Neuronal stem cell (in vitro differentiated cells): ENCODE measurements at regions not wholly inside any gene's neighbourhood (a gene's known extent, or its start where the extent isn't known, plus 50 kb on each side); places are given as distances from the start of the nearest gene placed in this dataset.

Experiments used
- DNase-seq: peaks from one replicate; pipeline ENCODE4 v3.0.0-alpha.2; 2013; ENCODE audit warnings: low spot score
- H2AFZ ChIP-seq: one replicate; pipeline ENCODE4 v1.6.1; 2013; ENCODE audit warnings: mild to moderate bottlenecking, low read length, inconsistent platforms
- H2AK5ac ChIP-seq: 2 replicates; pipeline ENCODE4 v1.6.1; 2013; ENCODE audit warnings: low read depth, mild to moderate bottlenecking, inconsistent platforms, low read length, moderate library complexity, mixed read lengths
- H2BK120ac ChIP-seq: 2 replicates; pipeline ENCODE4 v1.6.1; 2013; ENCODE audit warnings: low read depth, mild to moderate bottlenecking, inconsistent platforms, low read length, moderate library complexity, mixed read lengths
- H2BK12ac ChIP-seq: one replicate; pipeline ENCODE4 v1.6.1; 2013; ENCODE audit warnings: low read length, inconsistent platforms
- H2BK15ac ChIP-seq: 2 replicates; pipeline ENCODE4 v1.6.1; 2013; ENCODE audit warnings: mild to moderate bottlenecking, low read length, inconsistent platforms, mixed read lengths
- H2BK5ac ChIP-seq: one replicate; pipeline ENCODE4 v1.6.1; 2013; ENCODE audit warnings: inconsistent platforms, mild to moderate bottlenecking, low read length, moderate library complexity
- H3K14ac ChIP-seq: one replicate; pipeline ENCODE4 v1.6.1; 2013; ENCODE audit warnings: low read length, inconsistent platforms
- H3K18ac ChIP-seq: 2 replicates; pipeline ENCODE4 v1.6.1; 2013; ENCODE audit warnings: low read length, inconsistent platforms
- H3K23ac ChIP-seq: 2 replicates; pipeline ENCODE4 v1.6.1; 2013; ENCODE audit warnings: low read depth, mild to moderate bottlenecking, mixed read lengths, low read length, inconsistent platforms; ENCODE audit not compliant: poor library complexity
- H3K27ac ChIP-seq: replicated peaks from 3 replicates; pipeline ENCODE4 v1.5.1; 2013; ENCODE audit warnings: low read length, inconsistent platforms
- H3K27me3 ChIP-seq, 3 experiments: 2 replicates each; pipeline ENCODE4 v1.6.1; 2013; ENCODE audit warnings: low read length in 3 of 3, mild to moderate bottlenecking in 2 of 3, inconsistent platforms in 1 of 3, low read depth in 1 of 3, mixed read lengths in 1 of 3, moderate library complexity in 1 of 3; ENCODE audit not compliant: control insufficient read depth in 3 of 3, insufficient read depth in 3 of 3
- H3K36me3 ChIP-seq, 2 donors: replicated peaks in 1 of 2; 2 replicates each; pipeline ENCODE4 v1.6.1; 2013; ENCODE audit warnings: low read length in 2 of 2; ENCODE audit not compliant: control insufficient read depth in 2 of 2, insufficient read depth in 2 of 2
- H3K4ac ChIP-seq: 2 replicates; pipeline ENCODE4 v1.6.1; 2013; ENCODE audit warnings: inconsistent platforms, mild to moderate bottlenecking, low read length, moderate library complexity
- H3K4me1 ChIP-seq, 2 donors: 1 replicate in 1 of 2; 2 replicates in 1 of 2; pipeline ENCODE4 v1.6.1; 2013; ENCODE audit warnings: low read length in 2 of 2, low read depth in 1 of 2; ENCODE audit not compliant: control insufficient read depth in 2 of 2, insufficient read depth in 1 of 2
- H3K4me2 ChIP-seq: one replicate; pipeline ENCODE4 v1.6.1; 2013; ENCODE audit warnings: mild to moderate bottlenecking, low read length, inconsistent platforms; ENCODE audit not compliant: insufficient read depth, poor library complexity, severe bottlenecking
- H3K4me3 ChIP-seq, 2 donors: 2 replicates each; pipeline ENCODE4 v1.5.1; 2013; ENCODE audit warnings: low read length in 2 of 2, mild to moderate bottlenecking in 2 of 2, inconsistent platforms in 1 of 2, moderate library complexity in 1 of 2
- H3K79me1 ChIP-seq: one replicate; pipeline ENCODE4 v1.6.1; 2013; ENCODE audit warnings: low read depth, mild to moderate bottlenecking, inconsistent platforms, low read length, moderate library complexity
- H3K9ac ChIP-seq: one replicate; pipeline ENCODE4 v1.6.1; 2013; ENCODE audit warnings: mild to moderate bottlenecking, low read depth, low read length, inconsistent platforms; ENCODE audit not compliant: poor library complexity
- H3K9me3 ChIP-seq, 2 donors: replicated peaks in 1 of 2; 2 replicates each; pipeline versions ENCODE3 to v1.6.1; 2013; ENCODE audit warnings: low read length in 2 of 2, mild to moderate bottlenecking in 2 of 2, inconsistent platforms in 1 of 2, low read depth in 1 of 2, mixed read lengths in 1 of 2, moderate library complexity in 1 of 2; ENCODE audit not compliant: control insufficient read depth in 2 of 2, insufficient read depth in 1 of 2
- H4K8ac ChIP-seq: one replicate; pipeline ENCODE4 v1.6.1; 2013; ENCODE audit warnings: low read depth, mild to moderate bottlenecking, inconsistent platforms, low read length, moderate library complexity
- H4K91ac ChIP-seq: one replicate; pipeline ENCODE4 v1.6.1; 2013; ENCODE audit warnings: low read length, low read depth, mild to moderate bottlenecking, inconsistent platforms; ENCODE audit not compliant: poor library complexity
- WGBS, 2 donors: extraction: QIAGEN DNeasy Blood & Tissue Kit; methylation state at CpG; one replicate each; pipeline ENCODE4 v1.1.7; 2013; ENCODE audit warnings: missing lambda C conversion rate in 2 of 2, mixed read lengths in 1 of 2; ENCODE audit not compliant: insufficient read length in 2 of 2, insufficient replicate concordance in 1 of 2; ENCODE audit errors: extremely low coverage in 2 of 2; 5-methylcytosine and 5-hydroxymethylcytosine counted together

DNA sequence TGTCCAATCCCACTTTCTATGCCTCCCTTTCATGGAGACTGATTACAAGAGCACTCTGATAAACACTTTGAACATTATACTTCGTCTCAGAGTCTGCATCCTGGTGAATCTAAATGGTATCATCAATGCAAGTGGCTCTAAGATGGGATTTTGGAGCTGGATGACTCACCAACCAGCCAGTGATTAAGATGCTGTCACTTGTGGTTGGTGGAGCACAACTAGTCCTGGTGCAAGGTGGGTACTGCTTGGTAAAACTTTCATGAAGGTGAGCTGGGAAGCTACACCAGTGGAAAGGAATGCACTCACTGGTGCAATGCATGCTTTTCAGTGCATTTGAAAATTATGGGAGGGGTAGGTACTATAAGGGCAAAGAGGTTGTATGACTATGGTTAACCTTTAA lies 137.7 kb upstream of the TRIB2 start:
- no peak for DNase-seq
- no CpG with 5 or more reads among the region's 1 CpG for WGBS, 2 donors

DNA sequence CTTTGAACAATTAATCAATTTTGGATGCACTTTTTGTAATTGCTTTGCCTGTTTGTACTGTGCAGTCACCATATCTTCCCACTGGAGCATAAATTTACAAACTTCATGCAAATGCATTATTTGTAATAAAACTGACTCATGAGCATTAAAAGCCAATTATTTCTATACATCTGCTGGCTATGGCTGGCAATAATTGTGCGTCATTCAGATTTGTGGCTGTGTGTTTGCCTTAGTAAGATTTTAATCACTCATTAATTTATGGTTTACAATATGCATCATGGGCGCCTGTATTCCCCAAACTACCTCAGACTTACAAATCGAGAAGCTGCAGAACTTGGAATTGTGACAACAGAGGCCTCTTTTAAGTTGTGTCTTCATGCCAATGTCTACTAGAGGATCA lies 132.4 kb upstream of the TRIB2 start:
- H3K79me1 ChIP-seq = no peaks in the 10 kb centered on the region
- no peaks in the 10 kb centered on the region for H3K36me3 ChIP-seq
- H3K4me3 ChIP-seq = no peak overlapping the region
- H2AFZ ChIP-seq = no peak overlapping the region
- H2BK5ac ChIP-seq = no peak overlapping the region
- H2BK120ac ChIP-seq = no peak overlapping the region
- no peak overlapping the region for H3K14ac ChIP-seq
- no peak overlapping the region for H3K27ac ChIP-seq
- no peaks in the 10 kb centered on the region for H3K9me3 ChIP-seq
- no peak overlapping the region for H3K4me2 ChIP-seq
- no peak overlapping the region for H4K8ac ChIP-seq
- H3K4ac ChIP-seq = no peak overlapping the region
- no peak for DNase-seq
- no peak overlapping the region for H2BK12ac ChIP-seq
- no peak overlapping the region for H4K91ac ChIP-seq
- no peak overlapping the region for H3K23ac ChIP-seq
- H2AK5ac ChIP-seq = no peak overlapping the region
- no peak overlapping the region for H3K9ac ChIP-seq
- no peaks in the 10 kb centered on the region for H3K27me3 ChIP-seq
- no CpG with 5 or more reads among the region's 3 CpGs for WGBS, 2 donors
- no peaks in the 10 kb centered on the region for H3K4me1 ChIP-seq
- H3K18ac ChIP-seq = no peak overlapping the region
- no peak overlapping the region for H2BK15ac ChIP-seq

More for the DNA sequence above, 137.7 kb upstream of the TRIB2 start:
- H2BK12ac ChIP-seq = no peak overlapping the region
- no peaks in the 10 kb centered on the region for H3K27me3 ChIP-seq
- no peaks in the 10 kb centered on the region for H3K79me1 ChIP-seq
- no peak overlapping the region for H2AFZ ChIP-seq
- no peak overlapping the region for H3K23ac ChIP-seq
- H2BK5ac ChIP-seq = no peak overlapping the region
- H2BK15ac ChIP-seq = no peak overlapping the region
- no peak overlapping the region for H2BK120ac ChIP-seq
- H3K36me3 ChIP-seq = no peaks in the 10 kb centered on the region
- no peak overlapping the region for H3K4ac ChIP-seq
- peaks cover 0 to 6% of the 10 kb centered on the region in 2 donors for H3K4me1 ChIP-seq
- no peak overlapping the region for H3K4me3 ChIP-seq
- no peak overlapping the region for H3K4me2 ChIP-seq
- H3K9ac ChIP-seq = no peak overlapping the region
- no peak overlapping the region for H4K8ac ChIP-seq
- no peaks in the 10 kb centered on the region for H3K9me3 ChIP-seq
- H4K91ac ChIP-seq = no peak overlapping the region
- H3K27ac ChIP-seq = no peak overlapping the region
- no peak overlapping the region for H3K14ac ChIP-seq
- no peak overlapping the region for H3K18ac ChIP-seq
- H2AK5ac ChIP-seq = no peak overlapping the region

DNA sequence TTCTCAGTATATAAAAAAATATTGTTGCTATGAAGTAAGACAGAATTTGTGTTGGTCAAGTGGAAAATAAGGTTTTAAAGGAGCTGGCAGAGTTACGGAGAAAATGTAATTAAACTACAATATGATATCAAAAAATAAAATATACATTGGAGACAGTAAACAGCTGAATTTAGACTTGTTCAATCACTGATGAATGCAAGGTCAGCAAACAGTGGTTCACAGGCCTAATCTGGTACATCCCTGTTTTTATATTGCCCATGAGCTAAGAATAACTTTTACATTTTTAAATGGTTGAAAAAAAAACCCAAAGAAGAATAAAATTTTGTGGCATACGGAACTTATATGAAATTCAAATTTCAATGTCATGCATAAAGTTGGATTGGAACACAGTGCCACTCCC lies 131.0 kb upstream of the TRIB2 start:
- no peak overlapping the region for H2AK5ac ChIP-seq
- no peak for DNase-seq
- H3K9ac ChIP-seq = no peak overlapping the region
- no peak overlapping the region for H2BK120ac ChIP-seq
- WGBS, 2 donors = no CpG with 5 or more reads among the region's 2 CpGs
- H3K4me2 ChIP-seq = no peak overlapping the region
- no peak overlapping the region for H3K4ac ChIP-seq
- no peak overlapping the region for H3K23ac ChIP-seq
- no peak overlapping the region for H2BK12ac ChIP-seq
- no peak overlapping the region for H4K91ac ChIP-seq
- no peak overlapping the region for H3K27ac ChIP-seq
- H3K18ac ChIP-seq = no peak overlapping the region
- no peak overlapping the region for H3K4me3 ChIP-seq
- no peaks in the 10 kb centered on the region for H3K79me1 ChIP-seq
- no peak overlapping the region for H2BK5ac ChIP-seq
- H2AFZ ChIP-seq = no peak overlapping the region
- no peak overlapping the region for H2BK15ac ChIP-seq
- H3K4me1 ChIP-seq = peaks cover 0 to 7% of the 10 kb centered on the region in 2 donors
- H3K27me3 ChIP-seq = no peaks in the 10 kb centered on the region
- no peaks in the 10 kb centered on the region for H3K9me3 ChIP-seq
- no peak overlapping the region for H4K8ac ChIP-seq
- no peaks in the 10 kb centered on the region for H3K36me3 ChIP-seq
- H3K14ac ChIP-seq = no peak overlapping the region

DNA sequence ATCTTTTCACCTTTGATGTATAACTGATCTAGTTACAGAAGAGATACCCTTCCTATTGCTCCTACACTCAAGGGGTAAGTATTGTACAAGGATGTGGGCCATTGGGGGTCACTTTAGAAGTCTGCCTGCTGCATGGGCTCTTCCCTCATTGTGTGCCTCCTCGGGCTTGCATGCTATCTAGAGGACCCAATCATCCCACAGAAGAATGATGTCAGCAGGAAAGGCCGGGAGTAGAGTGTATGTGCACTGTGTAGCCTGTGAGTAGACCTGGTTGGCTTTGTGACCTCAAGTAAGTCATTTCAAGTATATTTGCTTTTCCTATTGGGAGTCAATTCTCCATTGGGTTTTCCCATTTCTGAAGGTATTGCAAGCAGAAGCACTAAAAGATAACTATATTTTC lies 129.5 kb upstream of the TRIB2 start:
- Histone ChIP-seq H3K14ac (no peak overlapping the region), H3K4me3 (no peak overlapping the region), H3K4ac (no peak overlapping the region), H2BK12ac (no peak overlapping the region), H2AFZ (no peak overlapping the region), H3K4me2 (no peak overlapping the region), H2AK5ac (no peak overlapping the region), H3K27me3 (no peaks in the 10 kb centered on the region), H3K79me1 (no peaks in the 10 kb centered on the region), H2BK15ac (no peak overlapping the region), H3K4me1 (peaks cover 0 to 7% of the 10 kb centered on the region in 2 donors), H4K91ac (no peak overlapping the region), H3K36me3 (no peaks in the 10 kb centered on the region), H3K18ac (no peak overlapping the region), H3K9me3 (no peaks in the 10 kb centered on the region), H3K27ac (no peak overlapping the region), H3K9ac (no peak overlapping the region), H2BK5ac (no peak overlapping the region), H4K8ac (no peak overlapping the region), H3K23ac (no peak overlapping the region), H2BK120ac (no peak overlapping the region)
- DNase-seq = no peak
- WGBS, 2 donors = no CpG with 5 or more reads among the region's 2 CpGs
